ENCODE measurements at regions not wholly inside any gene's neighbourhood (a gene's known extent, or its start where the extent isn't known, plus 50 kb on each side); places are given as distances from the start of the nearest gene placed in this dataset.

DNA sequence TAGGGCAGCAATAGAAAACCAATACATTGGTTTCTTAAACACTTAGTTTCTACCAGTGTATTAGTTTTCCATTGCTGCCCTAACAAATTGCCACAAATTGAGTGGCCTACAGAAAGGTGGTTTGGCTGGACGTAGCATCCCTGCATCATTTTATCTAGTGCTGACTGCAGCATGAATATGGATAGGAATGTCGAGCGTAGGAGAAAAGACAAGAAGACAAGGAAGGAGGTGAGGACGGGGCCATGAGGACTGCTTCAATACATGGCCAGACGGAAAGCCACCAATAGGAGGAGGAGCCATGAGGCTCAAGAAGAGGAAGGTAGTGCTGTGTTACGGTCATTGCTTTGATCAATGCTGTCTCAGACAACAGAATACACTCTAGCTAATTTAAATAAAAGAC, 154.5 kb upstream of the NDUFV2 start:
- DNase-seq (ENCODE audit: low spot score) = no peak
- Histone ChIP-seq H3K27me3 (ENCODE audit: control insufficient read depth in 4 of 4, insufficient read depth in 4 of 4, low read length in 3 of 4) (no peaks in the 10 kb centered on the region), H3K36me3 (ENCODE audit: control insufficient read depth in 4 of 4, insufficient read depth in 3 of 4, low read depth in 1 of 4, low read length in 3 of 4) (no peaks in the 10 kb centered on the region), H3K9me3 (ENCODE audit: control insufficient read depth in 4 of 4, low read length in 3 of 4) (no peaks in the 10 kb centered on the region), H3K4me3 (ENCODE audit: low read depth in 1 of 3, low read length in 3 of 3) (no peak overlapping the region), H3K27ac (ENCODE audit: low read depth in 1 of 2, low read length in 2 of 2) (no peak overlapping the region), H3K9ac (ENCODE audit: low read depth in 1 of 2, low read length in 2 of 2) (no peak overlapping the region), H3K4me1 (ENCODE audit: control insufficient read depth in 4 of 4, insufficient read depth in 4 of 4, low read length in 3 of 4) (no peaks in the 10 kb centered on the region)
- 88% methylated on average over 6 of the region's 6 CpGs for WGBS
- TF ChIP-seq FOXA2 (IDR thresholded peaks at IDR 0.05) = no peak

DNA sequence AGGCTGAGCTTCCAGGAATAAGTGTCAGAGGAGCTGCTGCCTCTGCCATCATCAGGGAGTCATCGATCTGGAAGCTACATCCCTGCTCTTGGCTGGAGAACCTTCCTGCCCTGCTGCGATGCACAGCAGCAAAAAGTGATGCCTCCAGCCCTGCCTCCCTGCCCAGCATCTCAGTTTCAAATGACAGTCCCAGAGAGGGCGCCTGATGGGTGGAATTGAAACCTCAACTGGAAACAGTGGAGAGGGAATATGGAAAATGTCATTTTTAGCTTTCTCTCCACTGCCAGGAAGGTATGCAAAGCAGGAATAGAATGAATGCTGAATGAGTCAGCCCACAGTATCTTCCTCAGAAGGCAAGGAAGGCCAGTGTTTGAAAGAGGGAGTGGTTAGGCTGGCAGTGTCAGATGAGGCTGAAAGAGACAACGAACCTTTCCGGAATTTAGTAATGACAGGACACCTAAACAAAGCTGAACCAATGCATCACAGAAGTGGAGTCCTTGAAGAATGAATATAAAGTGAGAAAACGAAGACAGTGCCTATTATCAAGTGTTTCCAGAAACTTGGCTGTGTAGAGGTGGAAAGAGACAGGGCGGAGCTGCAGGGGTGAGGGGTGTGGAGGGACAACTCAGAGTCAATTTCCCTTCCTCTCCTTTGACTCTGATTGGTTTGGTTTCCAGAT, 153.9 kb upstream of the NDUFV2 start:
- Histone ChIP-seq H3K9me3 (ENCODE audit: control insufficient read depth in 4 of 4, low read length in 3 of 4) (peaks cover 0 to 2% (median 0%) of the 10 kb centered on the region in 4 donors), H3K27me3 (ENCODE audit: control insufficient read depth in 4 of 4, insufficient read depth in 4 of 4, low read length in 3 of 4) (no peaks in the 10 kb centered on the region), H3K27ac (ENCODE audit: low read depth in 1 of 2, low read length in 2 of 2) (no peak overlapping the region), H3K36me3 (ENCODE audit: control insufficient read depth in 4 of 4, insufficient read depth in 3 of 4, low read depth in 1 of 4, low read length in 3 of 4) (no peaks in the 10 kb centered on the region), H3K9ac (ENCODE audit: low read depth in 1 of 2, low read length in 2 of 2) (no peak overlapping the region), H3K4me3 (ENCODE audit: low read depth in 1 of 3, low read length in 3 of 3) (no peak overlapping the region), H3K4me1 (ENCODE audit: control insufficient read depth in 4 of 4, insufficient read depth in 4 of 4, low read length in 3 of 4) (no peaks in the 10 kb centered on the region)
- TF ChIP-seq GABPA (IDR thresholded peaks at IDR 0.05 in 1 of 2, conservative IDR thresholded peaks at IDR 0.05 in 1 of 2) = no peak
- TF ChIP-seq EGR1 (IDR thresholded peaks at IDR 0.05; ENCODE audit: low read depth in 2 of 2) = no peak
- no peak for TF ChIP-seq TAF1 (conservative IDR thresholded peaks at IDR 0.05)
- TF ChIP-seq RXRA (IDR thresholded peaks at IDR 0.05) = no peak
- TF ChIP-seq, protein P1, sequence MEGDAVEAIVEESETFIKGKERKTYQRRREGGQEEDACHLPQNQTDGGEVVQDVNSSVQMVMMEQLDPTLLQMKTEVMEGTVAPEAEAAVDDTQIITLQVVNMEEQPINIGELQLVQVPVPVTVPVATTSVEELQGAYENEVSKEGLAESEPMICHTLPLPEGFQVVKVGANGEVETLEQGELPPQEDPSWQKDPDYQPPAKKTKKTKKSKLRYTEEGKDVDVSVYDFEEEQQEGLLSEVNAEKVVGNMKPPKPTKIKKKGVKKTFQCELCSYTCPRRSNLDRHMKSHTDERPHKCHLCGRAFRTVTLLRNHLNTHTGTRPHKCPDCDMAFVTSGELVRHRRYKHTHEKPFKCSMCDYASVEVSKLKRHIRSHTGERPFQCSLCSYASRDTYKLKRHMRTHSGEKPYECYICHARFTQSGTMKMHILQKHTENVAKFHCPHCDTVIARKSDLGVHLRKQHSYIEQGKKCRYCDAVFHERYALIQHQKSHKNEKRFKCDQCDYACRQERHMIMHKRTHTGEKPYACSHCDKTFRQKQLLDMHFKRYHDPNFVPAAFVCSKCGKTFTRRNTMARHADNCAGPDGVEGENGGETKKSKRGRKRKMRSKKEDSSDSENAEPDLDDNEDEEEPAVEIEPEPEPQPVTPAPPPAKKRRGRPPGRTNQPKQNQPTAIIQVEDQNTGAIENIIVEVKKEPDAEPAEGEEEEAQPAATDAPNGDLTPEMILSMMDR (IDR thresholded peaks at IDR 0.05; ENCODE audit: low read depth, low read length, missing input control) = no peak
- no peak for DNase-seq (ENCODE audit: low spot score)
- 78% methylated on average over 7 of the region's 7 CpGs for WGBS

GRCh38 chr18:8949206-8949605, 153.3 kb upstream of the NDUFV2 start:
- Histone ChIP-seq H3K9me3 (ENCODE audit: control insufficient read depth in 4 of 4, low read length in 3 of 4) (peaks cover 0 to 2% (median 0%) of the 10 kb centered on the region in 4 donors), H3K9ac (ENCODE audit: low read depth in 1 of 2, low read length in 2 of 2) (no peak overlapping the region), H3K4me1 (ENCODE audit: control insufficient read depth in 4 of 4, insufficient read depth in 4 of 4, low read length in 3 of 4) (no peaks in the 10 kb centered on the region), H3K27ac (ENCODE audit: low read depth in 1 of 2, low read length in 2 of 2) (no peak overlapping the region), H3K27me3 (ENCODE audit: control insufficient read depth in 4 of 4, insufficient read depth in 4 of 4, low read length in 3 of 4) (no peaks in the 10 kb centered on the region), H3K36me3 (ENCODE audit: control insufficient read depth in 4 of 4, insufficient read depth in 3 of 4, low read depth in 1 of 4, low read length in 3 of 4) (no peaks in the 10 kb centered on the region), H3K4me3 (ENCODE audit: low read depth in 1 of 3, low read length in 3 of 3) (no peak overlapping the region)
- DNase-seq (ENCODE audit: low spot score) = no peak
- WGBS = 65% methylated on average over 13 of the region's 13 CpGs
- TF ChIP-seq MAX (IDR thresholded peaks at IDR 0.05) = no peak
- TF ChIP-seq HNF4A (conservative IDR thresholded peaks at IDR 0.05) = no peak
- TF ChIP-seq, protein P2, sequence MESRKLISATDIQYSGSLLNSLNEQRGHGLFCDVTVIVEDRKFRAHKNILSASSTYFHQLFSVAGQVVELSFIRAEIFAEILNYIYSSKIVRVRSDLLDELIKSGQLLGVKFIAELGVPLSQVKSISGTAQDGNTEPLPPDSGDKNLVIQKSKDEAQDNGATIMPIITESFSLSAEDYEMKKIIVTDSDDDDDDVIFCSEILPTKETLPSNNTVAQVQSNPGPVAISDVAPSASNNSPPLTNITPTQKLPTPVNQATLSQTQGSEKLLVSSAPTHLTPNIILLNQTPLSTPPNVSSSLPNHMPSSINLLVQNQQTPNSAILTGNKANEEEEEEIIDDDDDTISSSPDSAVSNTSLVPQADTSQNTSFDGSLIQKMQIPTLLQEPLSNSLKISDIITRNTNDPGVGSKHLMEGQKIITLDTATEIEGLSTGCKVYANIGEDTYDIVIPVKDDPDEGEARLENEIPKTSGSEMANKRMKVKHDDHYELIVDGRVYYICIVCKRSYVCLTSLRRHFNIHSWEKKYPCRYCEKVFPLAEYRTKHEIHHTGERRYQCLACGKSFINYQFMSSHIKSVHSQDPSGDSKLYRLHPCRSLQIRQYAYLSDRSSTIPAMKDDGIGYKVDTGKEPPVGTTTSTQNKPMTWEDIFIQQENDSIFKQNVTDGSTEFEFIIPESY (IDR thresholded peaks at IDR 0.05) = no peak
- no peak for TF ChIP-seq TAF1 (conservative IDR thresholded peaks at IDR 0.05)
- no peak for TF ChIP-seq HNF4G (IDR thresholded peaks at IDR 0.05)
- no peak for TF ChIP-seq RAD21 (IDR thresholded peaks at IDR 0.05)
- TF ChIP-seq JUND (IDR thresholded peaks at IDR 0.05) = no peak
- TF ChIP-seq FOXA1 (IDR thresholded peaks at IDR 0.05) = no peak
- no peak for TF ChIP-seq EGR1 (IDR thresholded peaks at IDR 0.05; ENCODE audit: low read depth in 2 of 2)
- TF ChIP-seq, protein P3, sequence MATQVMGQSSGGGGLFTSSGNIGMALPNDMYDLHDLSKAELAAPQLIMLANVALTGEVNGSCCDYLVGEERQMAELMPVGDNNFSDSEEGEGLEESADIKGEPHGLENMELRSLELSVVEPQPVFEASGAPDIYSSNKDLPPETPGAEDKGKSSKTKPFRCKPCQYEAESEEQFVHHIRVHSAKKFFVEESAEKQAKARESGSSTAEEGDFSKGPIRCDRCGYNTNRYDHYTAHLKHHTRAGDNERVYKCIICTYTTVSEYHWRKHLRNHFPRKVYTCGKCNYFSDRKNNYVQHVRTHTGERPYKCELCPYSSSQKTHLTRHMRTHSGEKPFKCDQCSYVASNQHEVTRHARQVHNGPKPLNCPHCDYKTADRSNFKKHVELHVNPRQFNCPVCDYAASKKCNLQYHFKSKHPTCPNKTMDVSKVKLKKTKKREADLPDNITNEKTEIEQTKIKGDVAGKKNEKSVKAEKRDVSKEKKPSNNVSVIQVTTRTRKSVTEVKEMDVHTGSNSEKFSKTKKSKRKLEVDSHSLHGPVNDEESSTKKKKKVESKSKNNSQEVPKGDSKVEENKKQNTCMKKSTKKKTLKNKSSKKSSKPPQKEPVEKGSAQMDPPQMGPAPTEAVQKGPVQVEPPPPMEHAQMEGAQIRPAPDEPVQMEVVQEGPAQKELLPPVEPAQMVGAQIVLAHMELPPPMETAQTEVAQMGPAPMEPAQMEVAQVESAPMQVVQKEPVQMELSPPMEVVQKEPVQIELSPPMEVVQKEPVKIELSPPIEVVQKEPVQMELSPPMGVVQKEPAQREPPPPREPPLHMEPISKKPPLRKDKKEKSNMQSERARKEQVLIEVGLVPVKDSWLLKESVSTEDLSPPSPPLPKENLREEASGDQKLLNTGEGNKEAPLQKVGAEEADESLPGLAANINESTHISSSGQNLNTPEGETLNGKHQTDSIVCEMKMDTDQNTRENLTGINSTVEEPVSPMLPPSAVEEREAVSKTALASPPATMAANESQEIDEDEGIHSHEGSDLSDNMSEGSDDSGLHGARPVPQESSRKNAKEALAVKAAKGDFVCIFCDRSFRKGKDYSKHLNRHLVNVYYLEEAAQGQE (IDR thresholded peaks at IDR 0.05) = no peak
- no peak for TF ChIP-seq RXRA (IDR thresholded peaks at IDR 0.05)
- no peak for TF ChIP-seq FOXA2 (IDR thresholded peaks at IDR 0.05)
- TF ChIP-seq ATF3 (IDR thresholded peaks at IDR 0.05) = no peak
- TF ChIP-seq NR2F2 (IDR thresholded peaks at IDR 0.05) = no peak
